ENCODE measurements at regions not wholly inside any gene's neighbourhood (a gene's known extent, or its start where the extent isn't known, plus 50 kb on each side); places are given as distances from the start of the nearest gene placed in this dataset.

DNA sequence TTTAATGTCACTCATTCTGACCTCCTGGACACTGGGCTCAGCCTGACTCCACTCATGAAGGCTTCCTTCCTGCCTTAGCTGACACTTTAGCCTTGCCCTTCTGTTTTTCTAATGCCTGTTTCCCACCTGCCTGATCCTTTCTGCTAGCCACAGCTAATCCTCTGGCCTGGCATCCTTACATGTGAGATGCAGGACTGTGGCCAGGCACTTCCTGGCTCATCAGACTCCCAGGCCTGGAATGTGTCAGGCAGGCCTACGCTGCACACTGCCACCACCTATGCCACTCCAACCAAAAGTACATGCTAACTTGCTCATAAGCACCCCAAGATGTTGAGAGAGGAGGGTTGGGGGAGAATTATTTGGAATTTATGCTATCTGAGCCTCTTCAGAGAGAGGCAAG lies 138.8 kb upstream of the NALF2 start:
- DNase-seq (ENCODE audit: low read depth, low spot score): no peak

DNA sequence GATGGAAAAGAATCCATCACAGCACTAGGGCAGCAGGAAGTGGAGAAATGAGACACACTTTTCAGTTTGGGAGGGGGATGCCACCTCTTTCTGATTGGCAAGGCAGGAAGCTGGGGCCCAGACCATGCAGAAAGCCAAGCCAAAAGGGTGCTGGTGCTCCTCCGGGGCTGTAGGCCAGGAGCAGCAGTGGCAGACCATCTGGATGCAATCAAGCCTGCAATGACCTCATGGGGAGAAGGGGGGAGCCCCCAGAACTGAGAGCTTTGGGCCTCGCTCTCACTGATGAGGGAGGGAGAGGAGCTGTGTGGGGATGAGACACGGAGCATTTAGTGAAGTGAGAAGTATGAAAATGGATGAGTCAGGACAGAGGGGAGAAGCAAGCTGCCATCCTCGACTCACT lies 141.3 kb upstream of the NALF2 start:
- no peak for DNase-seq (ENCODE audit: low read depth, low spot score)

DNA sequence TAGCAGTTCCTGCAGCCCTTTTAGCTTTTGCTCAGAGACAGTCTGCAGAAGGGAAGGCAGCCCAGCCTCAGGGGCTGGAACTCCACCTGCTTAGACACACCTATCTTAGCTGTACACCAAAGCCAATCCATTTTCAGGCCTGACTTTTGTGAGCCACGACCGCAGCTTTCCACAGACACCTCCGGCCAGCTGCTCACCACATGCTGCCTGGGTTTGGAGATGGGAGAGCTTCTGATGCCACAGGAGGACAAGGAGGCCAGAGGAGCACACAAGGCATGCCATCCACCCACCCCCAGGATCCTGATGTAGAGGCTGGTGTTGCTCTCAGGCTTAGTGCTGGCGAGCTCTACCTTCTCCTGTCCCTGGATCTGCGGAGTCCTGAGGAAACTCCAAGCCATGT lies 141.8 kb upstream of the NALF2 start:
- no peak for DNase-seq (ENCODE audit: low read depth, low spot score)

DNA sequence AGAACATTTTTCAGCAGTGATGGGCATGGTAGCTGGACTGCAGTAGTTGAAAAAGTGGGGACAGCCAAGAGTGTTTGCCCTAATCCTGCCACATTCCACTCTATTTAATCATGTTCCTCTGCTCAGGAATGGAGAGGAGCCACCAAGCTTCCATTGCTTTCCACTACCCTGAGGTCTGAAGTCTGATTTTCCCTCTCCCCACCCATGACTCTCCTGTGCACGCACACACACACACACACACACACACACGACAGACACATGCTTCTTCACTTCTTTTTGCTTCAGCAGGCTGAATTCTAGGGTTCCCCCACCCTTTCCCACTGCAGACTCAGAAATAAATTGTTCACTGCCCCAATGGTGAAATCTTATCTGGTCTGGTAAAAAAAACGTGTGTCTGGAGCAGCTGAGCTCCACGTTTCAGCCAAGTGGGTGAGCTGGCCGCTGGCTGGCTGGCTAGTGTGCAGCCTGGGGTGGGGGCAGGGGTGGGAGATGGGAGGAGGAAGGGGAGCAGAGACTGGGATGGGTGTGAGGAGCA lies 142.7 kb upstream of the NALF2 start:
- peak; percentile 43 for DNase-seq (ENCODE audit: low read depth, low spot score)

DNA sequence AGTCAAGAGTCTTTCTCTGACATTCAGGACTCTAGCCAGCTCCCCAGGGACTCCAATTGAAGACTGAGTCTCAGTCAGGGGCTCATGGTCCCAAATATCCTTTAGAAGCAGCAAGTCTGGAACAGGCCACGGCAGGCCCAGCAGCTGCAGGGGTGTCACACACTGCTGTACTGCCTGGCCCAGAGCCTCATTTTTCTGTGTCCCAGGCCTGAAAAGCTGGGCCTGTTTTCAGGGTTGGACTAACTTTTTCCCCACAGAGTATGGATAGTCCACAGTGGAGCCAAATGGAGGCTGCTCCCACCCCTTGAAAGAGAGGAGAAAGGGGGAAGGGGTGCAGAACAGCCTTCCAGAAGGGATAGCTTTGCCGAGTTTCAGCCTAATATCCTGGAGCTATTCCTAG lies 146.8 kb upstream of the NALF2 start:
- DNase-seq (ENCODE audit: low read depth, low spot score): no peak

DNA sequence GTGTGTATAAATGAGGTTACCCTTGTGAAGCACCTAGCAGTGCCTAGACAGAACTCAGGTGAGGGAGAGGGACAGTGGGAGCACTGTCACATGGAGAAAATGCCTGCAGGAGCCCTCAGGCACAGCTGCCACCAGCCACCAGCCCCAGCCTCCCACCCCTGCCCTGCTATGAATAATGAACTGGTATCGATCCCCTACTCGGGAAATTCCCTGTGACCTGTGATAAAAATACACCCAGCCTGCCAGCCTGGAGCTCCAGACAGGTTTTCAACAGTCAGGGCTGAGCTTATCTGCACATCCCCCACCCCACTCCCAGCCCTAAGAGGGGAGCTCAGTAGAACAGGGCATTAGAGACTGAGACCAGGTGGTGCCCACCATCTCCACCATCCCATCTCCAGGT lies 159.6 kb upstream of the PJA1 start:
- DNase-seq (ENCODE audit: low read depth, low spot score): no peak

DNA sequence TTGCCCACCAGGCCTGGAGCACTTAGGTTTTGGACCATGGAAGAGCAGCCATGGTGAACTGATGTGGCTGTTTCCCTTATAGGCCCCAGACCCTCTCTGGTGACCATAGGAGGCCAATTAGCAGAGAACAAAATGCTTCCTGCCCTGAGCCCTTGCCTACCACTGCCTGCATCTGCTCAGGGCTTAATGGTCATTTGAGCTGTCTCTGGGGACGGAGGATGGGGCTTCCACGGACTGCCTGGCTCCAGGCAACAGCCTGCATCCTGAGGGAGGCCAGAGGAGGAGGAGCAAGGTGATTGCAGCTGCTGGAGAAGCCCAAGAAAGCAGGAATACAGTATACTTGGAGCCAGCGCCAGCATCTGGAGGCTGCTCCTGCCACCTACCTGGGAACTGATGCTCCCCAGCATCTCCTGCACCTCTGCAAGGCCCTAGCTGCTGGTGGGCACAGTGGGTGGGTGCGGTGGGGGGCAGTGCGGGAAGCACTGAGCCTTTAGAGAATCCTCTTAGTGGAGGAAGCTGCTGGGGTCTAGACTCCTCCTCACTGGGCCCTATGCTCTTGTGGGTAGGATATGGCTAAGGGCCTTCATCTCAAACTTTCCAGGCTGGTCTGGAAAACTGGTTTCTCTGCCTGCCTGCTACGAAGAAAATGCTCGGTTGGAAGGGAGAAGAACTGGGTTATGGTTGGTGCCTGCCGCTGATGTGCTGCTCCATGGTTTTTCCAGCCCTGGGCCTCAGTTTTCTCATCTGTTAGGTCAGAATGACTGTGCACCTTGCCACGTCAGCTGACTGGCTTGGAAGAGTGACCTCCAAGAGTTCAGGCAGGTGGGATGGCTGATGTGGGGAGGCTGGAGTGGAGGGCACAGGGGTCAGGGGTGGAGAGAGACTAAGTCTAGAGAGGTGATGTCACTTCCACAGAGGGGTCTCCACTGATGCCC lies 158.8 kb upstream of the PJA1 start:
- no peak for DNase-seq (ENCODE audit: low read depth, low spot score)

DNA sequence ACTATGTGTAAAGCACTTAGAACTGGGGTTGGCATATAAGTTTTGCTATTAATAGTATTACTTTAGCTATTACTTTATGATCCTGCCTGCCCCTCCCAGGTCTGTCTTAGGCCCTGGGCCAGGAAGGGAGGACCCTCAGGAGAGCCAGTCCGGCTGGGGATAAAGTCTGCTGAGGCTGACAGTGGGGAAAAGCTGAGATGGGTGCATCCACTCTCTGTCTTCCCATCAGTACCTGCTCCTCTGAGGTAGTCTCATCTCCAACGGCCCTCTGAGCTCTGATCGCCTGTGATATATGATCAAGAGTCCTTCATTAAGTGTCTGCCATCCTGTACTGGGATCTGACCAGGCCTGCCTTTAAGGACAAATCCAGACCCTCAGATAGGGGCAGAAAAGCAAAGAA lies 156.5 kb upstream of the PJA1 start:
- no peak for DNase-seq (ENCODE audit: low read depth, low spot score)

DNA sequence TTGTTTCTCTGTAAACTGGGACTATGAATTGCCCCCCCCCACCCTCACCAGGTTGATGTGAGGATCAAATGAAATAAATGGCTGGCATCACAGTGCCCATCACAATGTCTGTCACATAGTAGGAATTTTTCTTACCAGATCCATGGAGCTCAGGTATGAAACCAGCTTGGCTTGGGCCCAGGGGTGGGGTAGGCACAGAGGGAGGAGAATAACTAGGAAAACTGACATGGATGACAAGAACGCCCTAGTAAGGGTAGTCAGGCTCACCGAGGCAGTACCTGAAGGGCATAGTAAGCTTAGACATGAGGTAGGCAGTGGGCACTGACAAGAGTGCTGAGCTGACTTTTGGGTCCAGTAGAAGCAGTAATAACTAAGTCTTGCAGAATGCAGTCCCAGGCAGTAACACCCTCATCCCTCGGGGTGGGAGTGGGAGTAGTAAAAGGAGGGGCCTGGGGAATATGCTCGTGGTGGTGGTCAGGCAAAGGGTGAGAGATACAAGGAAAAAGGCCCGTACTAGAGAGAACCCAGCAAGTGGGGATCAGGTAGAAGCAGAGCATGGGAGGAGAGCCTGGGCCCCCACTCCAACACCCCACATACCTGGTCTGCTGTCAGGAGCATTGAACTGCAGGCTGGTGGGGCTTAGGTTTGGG lies 155.9 kb upstream of the PJA1 start:
- no peak for DNase-seq (ENCODE audit: low read depth, low spot score)

DNA sequence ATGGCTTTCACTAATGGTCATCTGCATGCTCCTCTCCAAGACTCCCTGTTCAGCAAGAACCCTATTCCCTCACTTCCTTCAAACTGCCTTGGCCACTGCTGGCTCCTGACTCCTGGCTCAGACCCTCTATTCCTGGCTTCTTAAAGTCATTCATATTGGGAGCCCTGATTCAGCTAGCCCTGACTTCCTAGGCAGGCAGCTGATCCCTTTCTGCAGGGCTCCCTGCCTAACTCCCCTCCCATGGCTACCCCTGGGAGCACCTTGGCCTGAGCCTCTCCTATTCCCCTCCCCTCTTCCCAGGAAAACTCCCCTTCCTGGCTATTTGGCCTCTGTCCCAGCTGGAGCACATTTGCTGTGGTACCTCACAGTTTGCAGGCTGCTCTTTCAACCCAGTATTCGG lies 154.9 kb upstream of the PJA1 start:
- DNase-seq (ENCODE audit: low read depth, low spot score): no peak

DNA sequence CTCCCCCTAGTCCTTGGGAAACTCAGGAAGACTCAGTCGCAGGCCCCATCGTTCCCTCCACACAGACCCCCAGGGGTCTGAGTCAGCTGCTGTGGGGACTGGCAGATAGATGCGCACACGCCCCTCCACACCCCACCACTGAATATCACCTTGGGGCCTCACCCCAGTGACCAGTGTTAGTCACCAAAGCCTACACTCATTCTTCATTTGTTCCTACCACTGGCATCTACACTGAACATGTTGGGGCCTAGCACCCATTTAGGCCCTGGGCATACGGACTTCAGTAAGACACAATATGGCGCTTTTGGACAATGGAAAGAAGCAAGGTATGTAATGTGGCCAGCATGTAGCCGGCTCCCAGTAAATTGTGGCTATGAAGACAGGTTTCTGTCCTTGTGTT lies 154.1 kb upstream of the PJA1 start:
- DNase-seq (ENCODE audit: low read depth, low spot score): no peak

DNA sequence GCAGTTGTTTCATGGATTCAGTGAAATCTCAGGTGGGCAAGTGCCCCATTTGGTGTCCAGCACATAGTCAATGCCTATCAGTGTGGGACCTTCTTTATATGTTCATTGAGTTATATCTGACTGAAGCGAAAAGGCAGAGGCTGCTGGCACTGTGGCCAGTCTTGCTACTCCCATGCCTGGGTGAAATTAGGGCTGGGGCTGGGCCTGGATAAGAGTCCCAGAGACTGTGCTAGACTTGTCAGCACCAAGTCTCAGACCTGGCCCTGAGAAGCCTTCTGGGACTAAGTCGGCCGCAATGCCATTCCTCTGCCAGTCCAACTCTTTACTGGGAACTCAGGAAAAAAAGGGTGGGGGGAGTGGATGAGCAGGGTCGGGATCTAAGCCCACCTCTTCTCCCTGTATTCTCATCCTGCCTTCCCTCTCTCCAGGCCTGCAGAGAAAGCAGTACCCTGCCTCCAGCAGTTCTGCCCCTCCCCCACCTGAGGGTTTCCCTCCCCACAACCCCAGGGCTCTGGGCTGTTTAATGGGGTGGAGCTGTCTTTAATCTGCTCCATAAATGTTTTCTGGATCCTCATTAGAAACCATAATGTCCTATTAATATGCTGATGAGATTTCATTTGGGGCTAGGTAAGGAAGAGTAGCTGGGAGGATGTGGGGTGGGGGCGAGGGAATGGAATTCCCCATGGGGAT lies 153.5 kb upstream of the PJA1 start:
- no peak for DNase-seq (ENCODE audit: low read depth, low spot score)

DNA sequence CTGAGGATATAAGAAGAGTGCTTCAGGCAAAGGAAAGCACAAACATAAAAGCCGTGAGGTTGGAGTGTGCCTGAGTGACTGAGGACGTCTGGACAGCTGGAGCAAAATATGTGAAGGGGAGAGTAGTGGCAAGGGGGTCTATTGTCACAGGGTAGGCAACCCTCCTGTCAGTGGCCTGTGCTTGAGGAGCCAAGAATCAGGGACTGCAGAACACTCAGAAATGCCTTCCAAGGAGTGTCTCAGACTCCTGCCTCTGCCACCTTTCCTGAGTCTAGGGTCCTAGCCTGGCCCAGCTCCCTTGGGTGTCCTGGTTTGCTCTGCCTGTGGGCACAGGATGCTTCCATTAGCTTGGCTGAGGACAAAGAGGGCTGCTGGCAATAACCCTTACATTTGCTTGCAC lies 152.5 kb upstream of the PJA1 start:
- DNase-seq (ENCODE audit: low read depth, low spot score): no peak

DNA sequence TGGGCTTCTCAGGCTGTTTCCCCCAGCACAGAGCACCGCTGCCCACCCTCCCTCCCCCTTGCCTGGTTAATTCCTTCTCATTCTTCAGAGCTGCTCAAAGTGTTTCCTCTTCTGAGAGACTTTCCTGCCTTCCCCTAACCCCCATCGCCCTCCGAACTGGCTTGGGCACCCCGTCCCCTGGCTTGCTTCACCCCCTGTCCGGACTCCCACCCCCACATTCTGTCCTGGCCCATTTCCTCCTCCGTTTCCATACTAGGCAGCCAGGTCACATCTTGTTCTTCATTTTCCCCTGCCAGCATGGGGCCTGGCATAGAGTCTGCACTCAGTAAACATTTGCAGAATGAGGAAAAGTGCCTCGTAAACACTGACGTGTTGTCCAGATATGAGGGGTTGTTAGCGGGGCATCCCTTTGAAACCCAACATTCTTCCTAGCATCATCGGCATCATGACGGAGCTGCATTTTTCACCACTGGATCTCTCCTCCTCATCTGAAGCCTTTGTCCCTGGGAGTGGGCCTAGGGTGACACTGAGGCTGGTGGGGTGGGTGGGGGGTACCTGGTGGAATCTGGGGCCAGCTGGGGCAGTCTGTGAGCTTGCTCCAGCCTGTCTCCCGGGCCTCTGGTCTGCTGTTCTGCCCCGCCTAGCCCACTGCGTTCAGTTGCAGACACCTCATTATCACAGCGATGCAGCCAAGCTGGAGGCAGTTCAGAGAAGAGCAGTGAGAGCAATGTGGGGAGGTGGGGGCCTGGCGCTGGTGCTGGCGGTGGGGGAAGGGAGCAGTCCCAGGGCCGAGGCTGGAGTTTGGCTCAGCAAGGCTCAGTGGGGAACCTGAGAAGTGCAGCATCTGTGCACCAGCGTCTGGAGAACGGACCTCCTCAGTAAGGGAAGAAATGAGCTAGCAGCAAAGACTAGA lies 149.4 kb upstream of the PJA1 start:
- DNase-seq (ENCODE audit: low read depth, low spot score): no peak

DNA sequence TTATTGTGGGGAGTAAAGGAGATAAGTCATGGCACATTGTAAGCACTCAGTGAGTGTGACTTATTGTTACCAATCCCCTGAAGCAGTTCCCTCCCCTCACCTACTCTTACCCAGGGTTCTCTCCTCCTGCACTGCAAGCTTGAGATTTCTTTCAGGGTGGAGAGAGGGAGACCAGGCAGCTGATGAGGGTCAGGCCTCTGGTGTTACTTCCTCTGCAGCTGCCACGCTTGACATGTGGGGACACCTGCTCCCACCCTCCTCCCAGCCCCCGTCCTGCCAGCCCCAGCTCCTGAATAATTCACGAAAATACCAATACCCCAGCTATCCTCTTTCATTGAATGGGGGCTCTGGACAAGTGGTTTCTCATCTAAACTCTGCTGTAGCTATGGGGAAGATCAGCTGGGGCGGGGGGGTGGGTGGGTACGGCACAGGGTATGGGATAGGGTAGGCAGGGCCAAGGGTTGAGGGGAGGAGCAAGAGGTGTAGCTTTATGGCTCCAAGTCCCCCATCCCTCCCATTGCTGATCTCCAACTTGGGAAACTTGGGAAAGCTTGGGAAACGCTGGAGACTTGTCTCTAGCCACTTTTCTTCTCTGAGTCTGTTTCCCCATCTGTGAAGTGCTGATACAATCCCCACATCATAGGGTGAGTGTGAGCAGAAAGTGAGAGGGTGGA lies 148.5 kb upstream of the PJA1 start:
- no peak for DNase-seq (ENCODE audit: low read depth, low spot score)

DNA sequence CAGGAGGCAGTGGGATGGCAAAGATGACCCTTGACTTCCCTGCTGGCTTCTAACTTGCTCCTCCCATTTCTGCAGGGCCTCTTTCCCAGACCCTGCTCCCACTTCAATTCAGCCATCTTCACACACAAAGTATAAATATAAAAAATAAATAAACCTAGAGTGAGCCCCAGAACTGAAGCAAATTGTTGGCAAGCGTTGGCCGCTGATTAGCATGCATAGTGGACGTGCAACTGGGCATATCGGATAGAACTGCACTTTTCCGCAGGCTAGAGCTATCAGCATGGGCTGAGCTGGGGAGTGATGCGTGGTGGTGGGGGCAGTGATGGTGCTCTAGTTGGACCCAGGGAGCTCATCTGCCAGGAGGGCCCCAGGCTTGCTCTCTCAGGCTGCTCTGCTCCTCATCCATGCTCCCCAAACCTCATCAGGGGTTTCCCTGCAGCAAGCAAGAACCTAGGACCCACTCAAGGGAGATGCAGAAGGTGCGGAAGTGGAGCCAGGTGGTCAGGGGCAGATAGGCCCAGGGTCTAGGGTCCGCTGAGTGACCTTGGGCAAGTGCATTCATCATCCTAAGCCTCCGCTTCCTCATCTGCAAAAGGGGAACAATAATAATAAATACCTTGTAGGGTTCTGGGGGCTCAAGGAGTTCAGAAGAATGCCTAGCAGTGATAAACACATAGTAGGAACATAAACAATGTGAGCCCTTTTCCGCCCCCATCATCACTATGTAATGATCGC lies 146.8 kb upstream of the PJA1 start:
- no peak for DNase-seq (ENCODE audit: low read depth, low spot score)

DNA sequence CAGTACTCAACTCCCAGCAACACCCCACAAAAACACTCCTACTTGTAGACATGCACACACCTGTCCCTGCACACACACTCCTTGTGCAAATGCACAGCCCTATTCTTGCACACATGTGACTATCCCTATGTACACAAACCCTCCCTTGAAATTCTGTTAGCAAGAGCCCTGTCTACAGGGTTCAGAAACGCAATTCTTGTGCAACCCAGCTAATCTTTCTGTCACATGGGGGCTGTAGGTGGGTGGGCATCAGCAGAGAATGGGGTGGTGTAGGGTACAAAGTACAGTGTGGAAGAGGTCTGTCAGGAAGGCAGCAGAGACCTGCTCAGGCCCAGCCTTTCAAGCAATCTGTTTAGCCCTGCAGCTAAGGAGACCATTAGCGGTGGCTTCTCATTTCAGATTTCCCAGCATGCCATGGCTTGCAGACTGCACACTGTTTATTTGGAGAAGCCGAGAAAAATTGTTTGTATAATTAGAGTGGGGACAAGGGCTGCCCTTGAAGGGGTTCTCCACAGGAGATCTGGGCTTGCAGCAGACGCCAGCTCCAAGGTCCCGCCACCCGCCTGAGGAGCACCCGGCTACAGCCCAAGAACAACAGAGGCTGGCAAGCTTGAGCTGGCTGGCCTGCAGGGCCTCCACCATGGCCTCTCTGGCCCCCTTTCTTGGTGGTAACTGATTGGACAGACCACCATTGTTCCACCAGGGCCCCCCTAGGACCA lies 144.0 kb upstream of the PJA1 start:
- no peak for DNase-seq (ENCODE audit: low read depth, low spot score)

DNA sequence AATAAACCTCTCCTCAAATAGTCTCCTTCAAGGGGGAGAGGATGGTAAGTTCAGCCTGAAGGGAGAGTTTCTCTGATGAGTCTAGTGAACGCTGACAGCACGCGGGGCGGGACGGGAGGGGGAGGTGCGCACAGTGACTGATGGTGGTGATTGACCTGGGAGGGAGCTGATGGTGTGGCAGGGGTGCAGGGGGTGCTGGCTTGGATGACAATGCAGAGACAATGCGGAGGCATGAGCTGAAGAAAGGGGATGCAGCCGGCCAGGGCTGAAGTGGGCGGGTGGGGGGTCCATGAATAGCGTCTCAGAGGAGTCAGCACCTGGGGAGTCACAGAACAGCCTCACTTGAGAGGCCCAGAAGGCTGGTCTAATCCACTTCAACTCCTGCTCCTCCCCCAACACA lies 142.5 kb upstream of the PJA1 start:
- no peak for DNase-seq (ENCODE audit: low read depth, low spot score)

DNA sequence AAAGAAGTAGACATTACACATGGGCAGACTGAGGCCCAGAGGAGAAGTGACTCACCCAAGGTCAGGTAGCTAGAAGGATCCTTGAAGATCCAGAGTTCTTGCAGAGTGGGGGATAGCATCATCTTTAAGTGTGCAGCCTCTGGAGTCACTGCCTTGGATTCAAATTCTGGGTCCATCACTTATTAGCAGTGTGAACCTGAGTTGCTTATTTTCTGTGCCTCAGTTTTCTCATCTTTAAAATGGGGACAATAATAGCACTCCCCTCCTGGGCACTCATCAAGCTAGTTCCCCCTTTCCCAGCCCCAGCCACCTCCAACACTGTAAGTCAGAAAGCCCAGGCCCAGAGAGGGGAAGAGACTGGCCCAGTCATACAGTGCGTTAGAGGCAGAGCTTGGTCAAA lies 141.8 kb upstream of the PJA1 start:
- DNase-seq (ENCODE audit: low read depth, low spot score): no peak

DNA sequence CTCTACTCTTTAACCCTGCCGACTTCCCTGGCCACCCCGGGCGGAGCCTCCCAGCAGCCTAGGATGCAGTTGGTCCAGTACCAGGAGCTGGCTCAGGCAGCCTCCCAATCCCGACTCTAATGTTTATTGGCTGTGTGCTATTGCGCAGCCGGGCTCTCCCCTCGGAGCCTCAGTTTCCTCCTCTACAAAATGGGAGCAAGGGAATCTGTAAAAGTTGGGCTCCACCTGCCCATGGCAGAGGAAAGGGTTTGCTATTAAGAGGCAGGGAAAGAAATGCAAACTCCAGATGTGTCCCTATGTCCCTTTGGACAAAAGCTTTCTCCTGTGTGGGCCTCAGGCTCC lies 140.8 kb upstream of the PJA1 start:
- DNase-seq (ENCODE audit: low read depth, low spot score): no peak
